HEK293 (cell line): ENCODE measurements at regions not wholly inside any gene's neighbourhood (a gene's known extent, or its start where the extent isn't known, plus 50 kb on each side); places are given as distances from the start of the nearest gene placed in this dataset.

ENCODE experiments used
- CTCF ChIA-PET: fragments of 350-600 bp; formaldehyde crosslinking; extraction: SDS; loops from one replicate; lab custom pipeline; 2021; ENCODE audit warnings: antibody characterized with exemption; lab: Yijun Ruan, JAX
- POLR2A ChIA-PET: fragments of 300-600 bp; formaldehyde crosslinking; extraction: SDS; loops from one replicate; lab custom pipeline; 2020; ENCODE audit warnings: antibody characterized with exemption, inconsistent platforms; lab: Yijun Ruan, JAX
- H3K27ac ChIP-seq: fragments of 200-500 bp; sonication (Bioruptor generic); 2 replicates; pipeline ENCODE4 v1.5.1; 2014; ENCODE audit warnings: low read depth, low read length, control low read depth, inconsistent platforms; ENCODE audit errors: extremely low read depth
- H3K36me3 ChIP-seq, 2 experiments: fragments of 200-500 bp in 1 of 2; sonication (Bioruptor generic) in 1 of 2; 1 replicate in 1 of 2; 2 replicates in 1 of 2; pipeline ENCODE4 v1.5.1; 2014 to 2017; ENCODE audit warnings: inconsistent platforms in 2 of 2, low read length in 2 of 2; ENCODE audit not compliant: control insufficient read depth in 2 of 2, insufficient read depth in 1 of 2
- H3K4me1 ChIP-seq: fragments of 200-500 bp; sonication (Bioruptor generic); 2 replicates; pipeline ENCODE4 v1.5.1; 2014; ENCODE audit warnings: mild to moderate bottlenecking, low read length, inconsistent platforms; ENCODE audit not compliant: control insufficient read depth, insufficient read depth
- H3K4me3 ChIP-seq: 2 replicates; pipeline ENCODE4 v1.5.1; 2011; ENCODE audit warnings: low read depth, mild to moderate bottlenecking, control low read depth, low read length, moderate library complexity
- H3K9me3 ChIP-seq: fragments of 200-500 bp; sonication (Bioruptor generic); 2 replicates; pipeline ENCODE4 v1.5.1; 2014; ENCODE audit warnings: low read depth, low read length, inconsistent platforms; ENCODE audit not compliant: control insufficient read depth, insufficient read depth
- FEZF1 ChIP-seq: fragments of 450-650 bp; formaldehyde crosslinking; IDR thresholded peaks from 2 replicates; pipeline ENCODE4 v1.5.1; 2016; ENCODE audit warnings: missing biosample characterization, missing genetic modification characterization
- GLI2 ChIP-seq: fragments of 450-650 bp; formaldehyde crosslinking; IDR thresholded peaks from 2 replicates; pipeline ENCODE4; 2017; ENCODE audit warnings: missing biosample characterization, missing genetic modification characterization, low read depth, borderline replicate concordance
- GLI4 ChIP-seq: fragments of 450-650 bp; formaldehyde crosslinking; IDR thresholded peaks from 2 replicates; pipeline ENCODE4 v1.5.1; 2016; ENCODE audit warnings: missing biosample characterization, missing genetic modification characterization
- KLF1 ChIP-seq: fragments of 450-650 bp; formaldehyde crosslinking; IDR thresholded peaks from 2 replicates; pipeline ENCODE4 v1.5.1; 2016; ENCODE audit warnings: missing biosample characterization, missing genetic modification characterization
- MYNN ChIP-seq: fragments of 450-650 bp; formaldehyde crosslinking; IDR thresholded peaks from 2 replicates; pipeline ENCODE4 v1.5.1; 2016; ENCODE audit warnings: missing biosample characterization, missing genetic modification characterization, borderline replicate concordance
- REPIN1 ChIP-seq: fragments of 450-650 bp; formaldehyde crosslinking; IDR thresholded peaks from 2 replicates; pipeline ENCODE4 v1.5.1; 2017; ENCODE audit warnings: missing biosample characterization, missing genetic modification characterization, low read depth
- SALL2 ChIP-seq: fragments of 450-650 bp; formaldehyde crosslinking; IDR thresholded peaks from 2 replicates; pipeline ENCODE4 v1.5.0; 2017; ENCODE audit warnings: missing biosample characterization, mild to moderate bottlenecking, missing genetic modification characterization, borderline replicate concordance
- SP7 ChIP-seq: fragments of 450-650 bp; formaldehyde crosslinking; IDR thresholded peaks from 2 replicates; pipeline ENCODE4 v1.5.1; 2016; ENCODE audit warnings: missing biosample characterization, missing genetic modification characterization
- TCF7L2 ChIP-seq: IDR thresholded peaks from 2 replicates; pipeline ENCODE4 v1.6.1; 2011; ENCODE audit warnings: low read depth, mild to moderate bottlenecking, inconsistent platforms, low read length, moderate library complexity, borderline replicate concordance
- WT1 ChIP-seq: fragments of 450-650 bp; formaldehyde crosslinking; IDR thresholded peaks from 2 replicates; pipeline ENCODE4 v1.5.1; 2016; ENCODE audit warnings: missing biosample characterization, missing genetic modification characterization
- ZBTB21 ChIP-seq: fragments of 450-650 bp; formaldehyde crosslinking; IDR thresholded peaks from 2 replicates; pipeline ENCODE4 v1.5.1; 2017; ENCODE audit warnings: missing biosample characterization, missing genetic modification characterization
- ZNF10 ChIP-seq: fragments of 450-650 bp; formaldehyde crosslinking; IDR thresholded peaks from 2 replicates; pipeline ENCODE4 v1.5.1; 2017; ENCODE audit warnings: missing biosample characterization, missing genetic modification characterization
- ZNF114 ChIP-seq: fragments of 450-650 bp; formaldehyde crosslinking; IDR thresholded peaks from 2 replicates; pipeline ENCODE4 v1.5.0; 2017; ENCODE audit warnings: missing biosample characterization, missing genetic modification characterization
- ZNF121 ChIP-seq: fragments of 450-650 bp; formaldehyde crosslinking; IDR thresholded peaks from 2 replicates; pipeline ENCODE4 v1.5.1; 2016; ENCODE audit warnings: missing biosample characterization, missing genetic modification characterization
- ZNF133 ChIP-seq: fragments of 450-650 bp; formaldehyde crosslinking; IDR thresholded peaks from 2 replicates; pipeline ENCODE4 v1.5.1; 2016; ENCODE audit warnings: missing biosample characterization, missing genetic modification characterization
- ZNF184 ChIP-seq: fragments of 450-650 bp; IDR thresholded peaks from 2 replicates; pipeline ENCODE4 v1.5.1; 2018; ENCODE audit warnings: missing biosample characterization, mild to moderate bottlenecking, missing genetic modification characterization
- ZNF19 ChIP-seq: fragments of 450-650 bp; formaldehyde crosslinking; IDR thresholded peaks from 2 replicates; pipeline ENCODE4; 2016; ENCODE audit warnings: missing biosample characterization, missing genetic modification characterization, low read depth
- ZNF23 ChIP-seq: fragments of 450-650 bp; formaldehyde crosslinking; IDR thresholded peaks from 2 replicates; pipeline ENCODE4 v1.5.1; 2016; ENCODE audit warnings: missing biosample characterization, missing genetic modification characterization, borderline replicate concordance
- ZNF335 ChIP-seq: fragments of 450-650 bp; formaldehyde crosslinking; conservative IDR thresholded peaks from 2 replicates; pipeline ENCODE4 v1.5.1; 2016; ENCODE audit warnings: missing biosample characterization, missing genetic modification characterization
- ZNF37A ChIP-seq: fragments of 450-650 bp; IDR thresholded peaks from 2 replicates; pipeline ENCODE4 v1.5.1; 2018; ENCODE audit warnings: missing biosample characterization, missing genetic modification characterization
- ZNF48 ChIP-seq: fragments of 450-650 bp; formaldehyde crosslinking; IDR thresholded peaks from 2 replicates; pipeline ENCODE4 v1.5.1; 2016; ENCODE audit warnings: missing biosample characterization, missing genetic modification characterization
- ZNF521 ChIP-seq: fragments of 450-650 bp; formaldehyde crosslinking; IDR thresholded peaks from 2 replicates; pipeline ENCODE4 v1.5.1; 2017; ENCODE audit warnings: missing biosample characterization, mild to moderate bottlenecking, missing genetic modification characterization
- ZNF560 ChIP-seq: fragments of 450-650 bp; formaldehyde crosslinking; IDR thresholded peaks from 2 replicates; pipeline ENCODE4 v1.5.1; 2017; ENCODE audit warnings: missing biosample characterization, missing genetic modification characterization, borderline replicate concordance
- ZNF664 ChIP-seq: fragments of 450-650 bp; formaldehyde crosslinking; IDR thresholded peaks from 2 replicates; pipeline ENCODE4 v1.5.1; 2016; ENCODE audit warnings: missing biosample characterization, missing genetic modification characterization
- ZSCAN16 ChIP-seq: fragments of 450-650 bp; formaldehyde crosslinking; IDR thresholded peaks from 2 replicates; pipeline ENCODE4 v1.5.1; 2016; ENCODE audit warnings: missing biosample characterization, missing genetic modification characterization
- TF ChIP-seq, protein P1 (sequence below): fragments of 450-650 bp; formaldehyde crosslinking; IDR thresholded peaks from 2 replicates; pipeline ENCODE4 v1.5.1; 2016; ENCODE audit warnings: missing biosample characterization, missing genetic modification characterization
- TF ChIP-seq, protein P2 (sequence below): fragments of 450-650 bp; formaldehyde crosslinking; IDR thresholded peaks from 2 replicates; pipeline ENCODE4 v1.5.1; 2016; ENCODE audit warnings: missing biosample characterization, missing genetic modification characterization
- TF ChIP-seq, protein P3 (sequence below): fragments of 450-650 bp; formaldehyde crosslinking; IDR thresholded peaks from 2 replicates; pipeline ENCODE4 v1.5.1; 2017; ENCODE audit warnings: missing biosample characterization, missing genetic modification characterization
- TF ChIP-seq, protein P4 (sequence below): fragments of 450-650 bp; formaldehyde crosslinking; IDR thresholded peaks from 2 replicates; pipeline ENCODE4 v1.5.1; 2017; ENCODE audit warnings: missing biosample characterization, missing genetic modification characterization
- TF ChIP-seq, protein P5 (sequence below): fragments of 450-650 bp; formaldehyde crosslinking; IDR thresholded peaks from 2 replicates; pipeline ENCODE4 v1.5.1; 2017; ENCODE audit warnings: missing biosample characterization, missing genetic modification characterization

DNA sequence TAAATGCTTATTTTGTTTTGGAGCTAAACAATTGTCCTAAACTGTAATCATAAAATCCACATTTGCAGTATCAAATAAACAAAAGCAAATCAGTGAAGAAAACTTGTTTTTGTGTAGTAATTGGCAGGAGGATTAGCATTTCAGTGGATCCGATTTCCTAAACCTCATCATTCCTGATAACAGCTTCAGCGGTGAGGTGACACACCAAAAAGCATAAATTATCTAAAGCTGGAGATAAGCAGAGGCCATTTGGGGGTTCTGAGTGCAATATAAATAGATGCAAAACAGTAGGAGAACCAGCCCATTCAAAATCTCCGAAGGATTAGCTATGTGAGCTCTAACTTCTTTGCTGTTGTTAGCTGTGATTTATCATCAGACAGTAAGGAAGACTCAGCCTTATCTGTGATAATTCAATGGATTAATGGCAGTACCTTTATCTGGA, 235.8 kb downstream of the EPHA7 start (continued):
- TF ChIP-seq ZNF121 (tag by site-specific recombination): no peak
- TF ChIP-seq SALL2: no peak
- TF ChIP-seq ZBTB21: no peak
- no peak for TF ChIP-seq GLI4 (tag by site-specific recombination)
- TF ChIP-seq MYNN: no peak
- 0 out of 2 replicates have a peak, but pooled peaks have one; percentile 8 for TF ChIP-seq ZNF10 (tag by site-specific recombination)
- no peak for TF ChIP-seq ZNF521
- TF ChIP-seq WT1 (tag by site-specific recombination): peak; percentile 61; the same call in 1 of the 2 replicates
- no peak for TF ChIP-seq ZNF335
- TF ChIP-seq, protein P1, sequence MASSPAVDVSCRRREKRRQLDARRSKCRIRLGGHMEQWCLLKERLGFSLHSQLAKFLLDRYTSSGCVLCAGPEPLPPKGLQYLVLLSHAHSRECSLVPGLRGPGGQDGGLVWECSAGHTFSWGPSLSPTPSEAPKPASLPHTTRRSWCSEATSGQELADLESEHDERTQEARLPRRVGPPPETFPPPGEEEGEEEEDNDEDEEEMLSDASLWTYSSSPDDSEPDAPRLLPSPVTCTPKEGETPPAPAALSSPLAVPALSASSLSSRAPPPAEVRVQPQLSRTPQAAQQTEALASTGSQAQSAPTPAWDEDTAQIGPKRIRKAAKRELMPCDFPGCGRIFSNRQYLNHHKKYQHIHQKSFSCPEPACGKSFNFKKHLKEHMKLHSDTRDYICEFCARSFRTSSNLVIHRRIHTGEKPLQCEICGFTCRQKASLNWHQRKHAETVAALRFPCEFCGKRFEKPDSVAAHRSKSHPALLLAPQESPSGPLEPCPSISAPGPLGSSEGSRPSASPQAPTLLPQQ (tag by site-specific recombination): peak; percentile 33; the same call in 1 of the 2 replicates
- no peak for TF ChIP-seq ZNF114 (tag by site-specific recombination)
- no peak for TF ChIP-seq ZNF133 (tag by site-specific recombination)
- TF ChIP-seq, protein P2, sequence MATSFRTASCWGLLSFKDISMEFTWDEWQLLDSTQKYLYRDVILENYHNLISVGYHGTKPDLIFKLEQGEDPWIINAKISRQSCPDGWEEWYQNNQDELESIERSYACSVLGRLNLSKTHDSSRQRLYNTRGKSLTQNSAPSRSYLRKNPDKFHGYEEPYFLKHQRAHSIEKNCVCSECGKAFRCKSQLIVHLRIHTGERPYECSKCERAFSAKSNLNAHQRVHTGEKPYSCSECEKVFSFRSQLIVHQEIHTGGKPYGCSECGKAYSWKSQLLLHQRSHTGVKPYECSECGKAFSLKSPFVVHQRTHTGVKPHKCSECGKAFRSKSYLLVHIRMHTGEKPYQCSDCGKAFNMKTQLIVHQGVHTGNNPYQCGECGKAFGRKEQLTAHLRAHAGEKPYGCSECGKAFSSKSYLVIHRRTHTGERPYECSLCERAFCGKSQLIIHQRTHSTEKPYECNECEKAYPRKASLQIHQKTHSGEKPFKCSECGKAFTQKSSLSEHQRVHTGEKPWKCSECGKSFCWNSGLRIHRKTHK (tag by site-specific recombination): no peak
- no peak for TF ChIP-seq ZNF23 (tag by site-specific recombination)
- TF ChIP-seq REPIN1 (tag by site-specific recombination): no peak
- no peak for TF ChIP-seq KLF1
- TF ChIP-seq ZNF48 (tag by site-specific recombination): no peak
- no peak for TF ChIP-seq ZSCAN16 (tag by site-specific recombination)
- TF ChIP-seq ZNF184 (tag by site-specific recombination): no peak
- TF ChIP-seq, protein P3, sequence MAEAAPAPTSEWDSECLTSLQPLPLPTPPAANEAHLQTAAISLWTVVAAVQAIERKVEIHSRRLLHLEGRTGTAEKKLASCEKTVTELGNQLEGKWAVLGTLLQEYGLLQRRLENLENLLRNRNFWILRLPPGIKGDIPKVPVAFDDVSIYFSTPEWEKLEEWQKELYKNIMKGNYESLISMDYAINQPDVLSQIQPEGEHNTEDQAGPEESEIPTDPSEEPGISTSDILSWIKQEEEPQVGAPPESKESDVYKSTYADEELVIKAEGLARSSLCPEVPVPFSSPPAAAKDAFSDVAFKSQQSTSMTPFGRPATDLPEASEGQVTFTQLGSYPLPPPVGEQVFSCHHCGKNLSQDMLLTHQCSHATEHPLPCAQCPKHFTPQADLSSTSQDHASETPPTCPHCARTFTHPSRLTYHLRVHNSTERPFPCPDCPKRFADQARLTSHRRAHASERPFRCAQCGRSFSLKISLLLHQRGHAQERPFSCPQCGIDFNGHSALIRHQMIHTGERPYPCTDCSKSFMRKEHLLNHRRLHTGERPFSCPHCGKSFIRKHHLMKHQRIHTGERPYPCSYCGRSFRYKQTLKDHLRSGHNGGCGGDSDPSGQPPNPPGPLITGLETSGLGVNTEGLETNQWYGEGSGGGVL (tag by site-specific recombination): peak; percentile 30; the same call in 1 of the 2 replicates
- TF ChIP-seq ZNF19: no peak
- TF ChIP-seq ZNF37A (tag by site-specific recombination): no peak

DNA sequence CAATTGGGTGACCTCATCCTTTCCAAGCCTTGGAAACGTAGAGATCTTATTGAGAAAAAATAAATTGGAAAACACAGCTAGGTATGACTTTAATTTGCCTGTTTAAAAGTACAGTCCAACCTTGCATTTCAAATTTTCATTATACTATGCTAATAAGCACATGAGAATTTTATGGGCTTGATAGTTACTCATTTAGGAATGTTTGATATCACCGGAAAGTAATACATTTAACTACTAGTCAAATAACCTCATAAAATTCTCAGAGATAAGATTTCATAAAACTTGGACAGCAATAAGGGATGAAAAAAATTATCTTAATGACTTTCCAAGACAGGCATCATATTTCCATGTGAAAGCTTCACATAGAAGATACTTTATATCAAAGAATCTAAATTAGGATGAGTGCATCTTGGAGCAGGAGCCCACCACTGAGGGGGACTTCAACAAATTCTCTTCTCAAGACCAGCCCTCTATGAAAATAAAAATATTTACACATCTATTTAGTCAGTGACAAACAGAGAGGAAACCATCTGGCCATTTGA, 236.3 kb downstream of the EPHA7 start:
- Histone ChIP-seq H3K36me3 (no peaks in the 10 kb centered on the region), H3K9me3 (no peaks in the 10 kb centered on the region), H3K27ac (peak overlapping the region; percentile 11), H3K4me3 (no peak overlapping the region), H3K4me1 (peaks cover 12% of the 10 kb centered on the region)
- POLR2A ChIA-PET: interaction anchor here (1.0 to 2.3 kb wide), 4 partner anchors 78 to 236 kb away, joined by 3 to 31 read pairs (median 6); partner anchors contain the start of gene EPHA7
- CTCF ChIA-PET: interaction anchor here (0.7 to 1.8 kb wide), 5 partner anchors 9 to 241 kb away, joined by 3 to 7 read pairs (median 3); no protein-coding TSS in a partner anchor
- TF ChIP-seq ZNF664 (tag by site-specific recombination) (peak; percentile 95), GLI2 (tag by site-specific recombination) (peak; percentile 62; the same call in 1 of the 2 replicates), TCF7L2 (peak; percentile 17; the same call in 1 of the 2 replicates), ZNF560 (tag by site-specific recombination) (no peak), FEZF1 (peak; percentile 68; the same call in 1 of the 2 replicates), SP7 (tag by site-specific recombination) (no peak)
- TF ChIP-seq, protein P4, sequence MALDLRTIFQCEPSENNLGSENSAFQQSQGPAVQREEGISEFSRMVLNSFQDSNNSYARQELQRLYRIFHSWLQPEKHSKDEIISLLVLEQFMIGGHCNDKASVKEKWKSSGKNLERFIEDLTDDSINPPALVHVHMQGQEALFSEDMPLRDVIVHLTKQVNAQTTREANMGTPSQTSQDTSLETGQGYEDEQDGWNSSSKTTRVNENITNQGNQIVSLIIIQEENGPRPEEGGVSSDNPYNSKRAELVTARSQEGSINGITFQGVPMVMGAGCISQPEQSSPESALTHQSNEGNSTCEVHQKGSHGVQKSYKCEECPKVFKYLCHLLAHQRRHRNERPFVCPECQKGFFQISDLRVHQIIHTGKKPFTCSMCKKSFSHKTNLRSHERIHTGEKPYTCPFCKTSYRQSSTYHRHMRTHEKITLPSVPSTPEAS (tag by site-specific recombination): 0 out of 2 replicates have a peak, but pooled peaks have one; percentile 7
- TF ChIP-seq, protein P5, sequence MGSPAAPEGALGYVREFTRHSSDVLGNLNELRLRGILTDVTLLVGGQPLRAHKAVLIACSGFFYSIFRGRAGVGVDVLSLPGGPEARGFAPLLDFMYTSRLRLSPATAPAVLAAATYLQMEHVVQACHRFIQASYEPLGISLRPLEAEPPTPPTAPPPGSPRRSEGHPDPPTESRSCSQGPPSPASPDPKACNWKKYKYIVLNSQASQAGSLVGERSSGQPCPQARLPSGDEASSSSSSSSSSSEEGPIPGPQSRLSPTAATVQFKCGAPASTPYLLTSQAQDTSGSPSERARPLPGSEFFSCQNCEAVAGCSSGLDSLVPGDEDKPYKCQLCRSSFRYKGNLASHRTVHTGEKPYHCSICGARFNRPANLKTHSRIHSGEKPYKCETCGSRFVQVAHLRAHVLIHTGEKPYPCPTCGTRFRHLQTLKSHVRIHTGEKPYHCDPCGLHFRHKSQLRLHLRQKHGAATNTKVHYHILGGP: peak; percentile 69
